Mesodermal cell (in vitro differentiated cells): ENCODE measurements at regions not wholly inside any gene's neighbourhood (a gene's known extent, or its start where the extent isn't known, plus 50 kb on each side); places are given as distances from the start of the nearest gene placed in this dataset.

Source experiments
- H3K27ac ChIP-seq: 2 replicates; pipeline ENCODE4 v1.7.0; 2013; ENCODE audit warnings: mild to moderate bottlenecking, low read depth, low read length, moderate library complexity; ENCODE audit not compliant: severe bottlenecking
- H3K36me3 ChIP-seq: 2 replicates; pipeline ENCODE4 v1.7.1; 2013; ENCODE audit warnings: mild to moderate bottlenecking, low read length, moderate library complexity; ENCODE audit not compliant: control insufficient read depth, insufficient read depth
- H3K4me1 ChIP-seq: one replicate; pipeline ENCODE4 v1.7.1; 2013; ENCODE audit warnings: mild to moderate bottlenecking, low read length; ENCODE audit not compliant: insufficient read depth, control insufficient read depth, poor library complexity, severe bottlenecking
- H3K4me3 ChIP-seq: 2 replicates; pipeline ENCODE4 v1.7.0; 2013; ENCODE audit warnings: low read length, control low read depth, mild to moderate bottlenecking; ENCODE audit not compliant: insufficient read depth, poor library complexity, severe bottlenecking; ENCODE audit errors: extremely low read depth
- H3K9me3 ChIP-seq: 2 replicates; pipeline ENCODE4 v1.7.1; 2013; ENCODE audit warnings: mild to moderate bottlenecking, low read length, moderate library complexity; ENCODE audit not compliant: control insufficient read depth
- WGBS, 2 experiments: methylation state at CpG; one replicate each; pipeline ENCODE4 v1.1.5; 2013; ENCODE audit warnings: missing lambda C conversion rate in 2 of 2; ENCODE audit not compliant: insufficient coverage in 2 of 2; 5-methylcytosine and 5-hydroxymethylcytosine counted together

DNA sequence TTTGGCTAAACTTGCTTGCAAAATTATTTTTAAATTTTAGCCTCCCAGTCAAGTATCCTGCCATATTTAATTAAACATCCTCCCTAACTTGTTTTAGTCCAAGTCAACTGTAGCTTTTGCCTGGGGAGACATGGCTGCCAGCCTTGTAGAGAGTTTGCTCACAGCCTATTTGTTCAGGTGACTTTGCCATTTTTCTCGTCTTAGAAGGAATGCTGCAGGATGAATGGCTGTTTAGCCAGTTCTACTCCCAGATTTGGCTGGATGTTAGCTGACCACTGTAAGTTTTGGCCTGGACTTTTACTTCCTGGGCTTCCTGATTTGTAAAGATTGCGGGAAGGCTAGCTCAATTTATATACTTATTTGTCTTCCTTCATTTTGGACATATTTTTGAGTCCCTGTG is 236.4 kb upstream of the SGO1 start:
- no peaks in the 10 kb centered on the region for H3K36me3 ChIP-seq
- H3K4me1 ChIP-seq = no peaks in the 10 kb centered on the region
- 100% methylated on average over 1 of the region's 2 CpGs; no CpG with 5 or more reads in 1 of the 2 experiments for WGBS, 2 experiments
- no peak overlapping the region for H3K4me3 ChIP-seq
- H3K27ac ChIP-seq = no peak overlapping the region
- H3K9me3 ChIP-seq = no peaks in the 10 kb centered on the region

GRCh38 chr3:20417388-20418108 is 231.5 kb upstream of the SGO1 start:
- Histone ChIP-seq H3K4me3 (no peak overlapping the region), H3K36me3 (no peaks in the 10 kb centered on the region), H3K9me3 (no peaks in the 10 kb centered on the region), H3K4me1 (no peaks in the 10 kb centered on the region), H3K27ac (no peak overlapping the region)
- 82 to 100% methylated on average over 2 to 3 of the region's 5 CpGs for WGBS, 2 experiments

DNA sequence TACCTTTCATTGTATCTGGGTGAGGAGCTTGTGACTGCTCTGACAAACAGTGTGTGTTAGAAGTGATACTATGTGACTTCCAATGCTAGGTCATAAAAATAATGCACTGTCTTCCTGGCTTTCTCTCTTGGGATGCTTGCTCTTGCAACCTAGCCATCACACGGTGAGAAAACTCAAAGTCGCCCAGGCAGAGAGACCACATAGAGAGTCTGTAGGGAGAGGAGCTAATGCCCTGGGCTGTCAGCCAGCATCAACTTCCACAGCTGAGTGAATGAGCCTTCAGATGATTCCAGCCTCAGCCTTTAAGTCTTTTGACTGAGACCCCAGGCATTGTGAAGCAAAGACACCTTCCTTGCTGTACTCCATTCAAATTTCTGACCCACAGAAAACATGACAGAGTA is 220.6 kb upstream of the SGO1 start:
- Histone ChIP-seq H3K9me3 (no peaks in the 10 kb centered on the region), H3K4me1 (no peaks in the 10 kb centered on the region), H3K4me3 (no peak overlapping the region), H3K36me3 (no peaks in the 10 kb centered on the region), H3K27ac (no peak overlapping the region)
- 71 to 83% methylated on average over 2 of the region's 2 CpGs for WGBS, 2 experiments

DNA sequence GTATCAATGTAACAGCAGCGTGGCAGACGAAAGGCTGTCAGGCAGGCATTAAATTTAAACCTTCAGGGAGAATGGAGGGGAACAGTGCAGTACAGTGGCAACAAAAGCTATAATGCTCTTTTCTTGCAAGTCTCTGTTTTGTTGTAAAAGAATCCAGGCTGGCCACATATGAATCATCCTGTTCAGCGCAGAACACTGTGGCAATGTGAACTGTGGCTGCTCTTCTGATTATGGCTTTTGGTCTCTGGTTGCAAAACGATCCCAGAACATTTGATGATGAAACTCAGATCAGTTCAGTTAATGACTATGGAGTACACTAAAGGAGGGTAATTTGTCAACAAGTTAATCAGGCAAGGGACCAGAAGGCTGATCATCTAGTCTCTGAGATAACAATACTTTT is 219.7 kb upstream of the SGO1 start:
- H3K36me3 ChIP-seq = no peaks in the 10 kb centered on the region
- no peak overlapping the region for H3K4me3 ChIP-seq
- H3K4me1 ChIP-seq = no peaks in the 10 kb centered on the region
- 93 to 96% methylated on average over 3 to 4 of the region's 4 CpGs for WGBS, 2 experiments
- no peaks in the 10 kb centered on the region for H3K9me3 ChIP-seq
- H3K27ac ChIP-seq = no peak overlapping the region

DNA sequence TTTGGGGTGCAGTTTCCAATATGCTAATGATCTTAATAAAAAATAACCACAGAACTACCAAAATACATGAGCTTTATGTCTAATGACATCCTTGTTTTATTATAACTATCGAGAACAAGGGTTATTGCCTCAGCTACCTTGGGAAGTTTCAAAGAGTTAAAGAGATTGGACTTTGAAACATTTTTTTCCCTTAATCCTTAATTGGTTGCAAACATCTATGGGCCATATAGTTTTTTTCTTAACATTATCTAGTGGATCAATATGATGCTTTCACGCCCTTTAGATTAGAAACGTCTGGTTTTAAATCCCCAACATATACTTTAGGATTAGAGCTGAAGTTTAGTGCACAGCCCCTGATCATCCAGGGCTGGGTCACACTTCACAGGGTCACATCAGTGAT is 219.2 kb upstream of the SGO1 start:
- 100% methylated on average over 1 of the region's 3 CpGs; no CpG with 5 or more reads in 1 of the 2 experiments for WGBS, 2 experiments
- no peaks in the 10 kb centered on the region for H3K9me3 ChIP-seq
- no peaks in the 10 kb centered on the region for H3K4me1 ChIP-seq
- no peak overlapping the region for H3K27ac ChIP-seq
- no peaks in the 10 kb centered on the region for H3K36me3 ChIP-seq
- no peak overlapping the region for H3K4me3 ChIP-seq

DNA sequence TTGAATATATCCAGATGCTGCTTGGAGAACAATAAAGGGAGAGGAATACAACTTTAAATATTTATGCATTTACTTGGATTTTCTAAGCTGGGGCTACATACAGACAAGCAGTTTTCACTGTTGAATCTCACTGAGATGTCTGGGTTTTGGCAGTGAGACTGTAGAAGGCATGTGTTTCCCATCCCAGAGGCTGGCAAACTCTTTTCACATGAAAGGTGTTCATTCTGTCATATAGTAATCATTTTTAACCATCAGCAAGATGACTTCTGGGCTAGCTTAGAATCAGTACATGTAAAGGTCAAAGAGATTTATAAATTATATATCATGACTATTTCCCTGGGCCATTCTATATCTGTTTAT is 218.7 kb upstream of the SGO1 start:
- no peaks in the 10 kb centered on the region for H3K36me3 ChIP-seq
- no peak overlapping the region for H3K4me3 ChIP-seq
- no peaks in the 10 kb centered on the region for H3K9me3 ChIP-seq
- no peak overlapping the region for H3K27ac ChIP-seq
- no peaks in the 10 kb centered on the region for H3K4me1 ChIP-seq

DNA sequence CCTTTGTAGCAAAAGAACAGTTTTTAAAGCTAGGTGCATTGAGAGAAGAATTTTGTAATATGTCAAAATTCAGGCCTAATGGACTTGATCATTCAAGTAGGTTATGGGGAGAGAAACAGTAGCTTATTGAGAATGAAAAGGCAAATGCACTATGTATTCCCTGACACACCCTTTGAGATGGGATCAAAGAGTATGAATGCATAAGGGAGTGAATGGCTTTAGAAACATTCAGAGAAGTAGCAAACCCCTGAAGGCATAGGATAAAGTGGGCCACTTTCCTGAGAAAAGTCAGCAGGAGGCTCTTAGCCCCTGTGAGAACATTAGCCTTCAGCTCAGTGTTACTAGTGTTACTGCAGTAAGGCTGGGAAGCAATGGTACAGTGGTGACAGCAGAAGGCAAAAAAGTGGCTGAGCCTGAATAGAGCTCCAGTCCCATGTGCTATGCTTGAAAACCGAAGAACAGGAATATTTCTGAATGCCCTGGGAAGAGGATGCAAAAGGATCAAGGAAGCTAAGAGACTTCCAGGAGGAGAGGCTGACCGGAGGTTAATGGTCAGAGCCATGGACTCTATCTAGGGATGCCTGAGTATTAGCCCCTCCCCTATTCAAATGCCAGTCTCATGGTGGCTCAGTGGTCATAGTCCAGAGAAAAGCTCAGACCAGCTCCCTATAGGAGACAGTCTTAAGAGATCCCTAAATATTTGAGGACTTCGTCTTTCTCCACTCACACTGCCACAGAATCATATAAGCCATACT is 218.2 kb upstream of the SGO1 start:
- H3K4me1 ChIP-seq = no peaks in the 10 kb centered on the region
- WGBS, 2 experiments = 89% methylated on average over 1 to 2 of the region's 3 CpGs
- H3K27ac ChIP-seq = no peak overlapping the region
- no peak overlapping the region for H3K4me3 ChIP-seq
- no peaks in the 10 kb centered on the region for H3K9me3 ChIP-seq
- H3K36me3 ChIP-seq = no peaks in the 10 kb centered on the region

DNA sequence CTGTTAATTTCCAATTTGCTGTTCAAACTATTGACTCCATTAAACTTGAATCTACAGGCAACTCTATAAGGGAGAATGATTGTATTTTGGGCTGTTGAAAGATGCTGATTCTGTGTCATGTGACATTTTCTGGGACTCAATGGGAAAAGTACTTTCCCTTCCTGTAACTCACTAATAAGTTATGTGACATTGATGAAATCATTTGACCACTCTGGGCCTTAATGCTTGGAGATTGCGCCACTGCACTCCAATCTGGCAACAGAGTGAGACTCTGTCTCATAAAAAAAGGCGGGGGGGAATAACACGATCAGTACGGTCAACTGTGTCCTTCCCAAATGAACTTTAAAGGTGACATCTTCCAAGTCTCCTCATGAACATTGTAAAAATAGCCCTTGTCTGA is 215.2 kb upstream of the SGO1 start:
- 84 to 91% methylated on average over 4 of the region's 4 CpGs for WGBS, 2 experiments
- Histone ChIP-seq H3K27ac (no peak overlapping the region), H3K9me3 (no peaks in the 10 kb centered on the region), H3K36me3 (no peaks in the 10 kb centered on the region), H3K4me3 (no peak overlapping the region), H3K4me1 (no peaks in the 10 kb centered on the region)

- H3K9me3 ChIP-seq = no peaks in the 10 kb centered on the region
- no peak overlapping the region for H3K4me3 ChIP-seq
- no peaks in the 10 kb centered on the region for H3K36me3 ChIP-seq
- no peak overlapping the region for H3K27ac ChIP-seq
- WGBS, 2 experiments = no CpG with 5 or more reads among the region's 1 CpG
- no peaks in the 10 kb centered on the region for H3K4me1 ChIP-seq
Measured at GRCh38 chr3:20400686-20401085, 214.7 kb upstream of the SGO1 start.

- 80% methylated on average over 1 of the region's 2 CpGs; no CpG with 5 or more reads in 1 of the 2 experiments for WGBS, 2 experiments
- no peak overlapping the region for H3K27ac ChIP-seq
Measured at GRCh38 chr3:20400281-20400680, 214.3 kb upstream of the SGO1 start.

DNA sequence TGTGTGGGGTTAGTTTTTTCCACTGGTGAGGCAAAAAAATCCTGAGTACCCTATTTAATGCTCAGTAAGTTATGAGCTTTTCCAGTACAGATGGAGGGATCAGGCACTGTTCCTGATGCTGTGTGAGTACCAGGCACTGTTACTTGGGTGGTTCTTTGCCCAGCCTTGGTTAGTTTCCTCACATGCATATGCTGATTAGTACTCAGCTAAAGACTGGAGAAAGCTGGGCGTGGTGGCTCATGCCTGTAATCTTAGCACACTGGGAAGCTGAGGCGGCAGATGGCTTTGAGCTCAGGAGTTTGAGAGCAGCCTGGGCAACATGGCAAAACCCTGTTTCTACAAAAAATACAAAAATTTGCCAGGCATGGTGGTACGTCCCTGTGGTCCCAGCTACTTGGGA is 210.3 kb upstream of the SGO1 start:
- 78 to 81% methylated on average over 2 to 3 of the region's 3 CpGs for WGBS, 2 experiments
- Histone ChIP-seq H3K27ac (no peak overlapping the region), H3K4me3 (no peak overlapping the region)

More at GRCh38 chr3:20400281-20400680, 214.3 kb upstream of the SGO1 start:
- Histone ChIP-seq H3K4me3 (no peak overlapping the region), H3K4me1 (no peaks in the 10 kb centered on the region), H3K36me3 (no peaks in the 10 kb centered on the region), H3K9me3 (no peaks in the 10 kb centered on the region)

More for the DNA sequence above, 210.3 kb upstream of the SGO1 start:
- Histone ChIP-seq H3K36me3 (no peaks in the 10 kb centered on the region), H3K4me1 (no peaks in the 10 kb centered on the region), H3K9me3 (peaks cover 7% of the 10 kb centered on the region)
